Activated naive CD8-positive, alpha-beta T cell (primary cell): ENCODE measurements at regions not wholly inside any gene's neighbourhood (a gene's known extent, or its start where the extent isn't known, plus 50 kb on each side); places are given as distances from the start of the nearest gene placed in this dataset.
"Not testable (repeated sequence)": the region's sequence is repeated elsewhere in the genome, so short reads cannot be mapped to it uniquely, and the experiment has no call there.

Experiments
- H3K27ac Mint-ChIP-seq: one replicate; pipeline ENCODE4 v1.8.0; 2021; ENCODE audit warnings: mixed read lengths
- H3K27me3 Mint-ChIP-seq: one replicate; pipeline ENCODE4 v1.8.0; 2021; ENCODE audit warnings: mixed read lengths
- H3K36me3 Mint-ChIP-seq: one replicate; pipeline ENCODE4 v1.8.0; 2021; ENCODE audit warnings: mixed read lengths
- H3K4me1 Mint-ChIP-seq: one replicate; pipeline ENCODE4 v1.8.0; 2021; ENCODE audit warnings: low read depth, mixed read lengths
- H3K4me3 Mint-ChIP-seq: one replicate; pipeline ENCODE4 v1.8.0; 2021; ENCODE audit warnings: mild to moderate bottlenecking, mixed read lengths
- H3K9me3 Mint-ChIP-seq: one replicate; pipeline ENCODE4 v1.8.0; 2021; ENCODE audit warnings: low read depth, mixed read lengths

GRCh38 chr17:14429084-14429483 lies 128.2 kb downstream of the HS3ST3B1 start:
- H3K9me3 Mint-ChIP-seq: no peaks in the 10 kb centered on the region
- H3K4me3 Mint-ChIP-seq: peak overlapping the region; percentile 78
- peaks cover 7% of the 10 kb centered on the region for H3K36me3 Mint-ChIP-seq
- H3K4me1 Mint-ChIP-seq: peaks cover 59% of the 10 kb centered on the region
- no peaks in the 10 kb centered on the region for H3K27me3 Mint-ChIP-seq
- peak overlapping the region; percentile 85 for H3K27ac Mint-ChIP-seq

GRCh38 chr17:14428648-14429029 lies 127.8 kb downstream of the HS3ST3B1 start:
- H3K4me3 Mint-ChIP-seq: peak overlapping the region; percentile 78
- H3K36me3 Mint-ChIP-seq: peaks cover 7% of the 10 kb centered on the region
- H3K27ac Mint-ChIP-seq: peak overlapping the region; percentile 85
- H3K4me1 Mint-ChIP-seq: peaks cover 64% of the 10 kb centered on the region
- no peaks in the 10 kb centered on the region for H3K27me3 Mint-ChIP-seq
- H3K9me3 Mint-ChIP-seq: no peaks in the 10 kb centered on the region

- peaks cover 65% of the 10 kb centered on the region for H3K4me1 Mint-ChIP-seq
- no peaks in the 10 kb centered on the region for H3K9me3 Mint-ChIP-seq
- peak overlapping the region; percentile 78 for H3K4me3 Mint-ChIP-seq
- H3K27ac Mint-ChIP-seq: peak overlapping the region; percentile 85
- H3K36me3 Mint-ChIP-seq: peaks cover 7% of the 10 kb centered on the region
- H3K27me3 Mint-ChIP-seq: no peaks in the 10 kb centered on the region
Measured at GRCh38 chr17:14427900-14428647, 127.2 kb downstream of the HS3ST3B1 start.

- H3K27ac Mint-ChIP-seq, H3K36me3 Mint-ChIP-seq, H3K4me3 Mint-ChIP-seq, H3K27me3 Mint-ChIP-seq, H3K9me3 Mint-ChIP-seq: not testable (repeated sequence)
- peaks cover 44% of the 10 kb centered on the region for H3K4me1 Mint-ChIP-seq
Measured at GRCh38 chr17:14423156-14423555, 122.3 kb downstream of the HS3ST3B1 start.

- Mint-ChIP-seq H3K4me1 (peaks cover 4% of the 10 kb centered on the region), H3K27me3 (no peaks in the 10 kb centered on the region), H3K36me3 (peaks cover 4% of the 10 kb centered on the region), H3K27ac (no peak overlapping the region), H3K9me3 (no peaks in the 10 kb centered on the region), H3K4me3 (no peak overlapping the region)
Measured at GRCh38 chr17:14417336-14417735, 116.5 kb downstream of the HS3ST3B1 start.

GRCh38 chr17:14409292-14409691 lies 108.4 kb downstream of the HS3ST3B1 start:
- Mint-ChIP-seq H3K27me3 (no peaks in the 10 kb centered on the region), H3K4me3 (no peak overlapping the region), H3K27ac (no peak overlapping the region), H3K9me3 (peaks cover 5% of the 10 kb centered on the region), H3K36me3 (peaks cover 7% of the 10 kb centered on the region), H3K4me1 (peaks cover 19% of the 10 kb centered on the region)

GRCh38 chr17:14407541-14407940 lies 106.7 kb downstream of the HS3ST3B1 start:
- no peak overlapping the region for H3K27ac Mint-ChIP-seq
- H3K27me3 Mint-ChIP-seq: no peaks in the 10 kb centered on the region
- peaks cover 9% of the 10 kb centered on the region for H3K36me3 Mint-ChIP-seq
- no peak overlapping the region for H3K4me3 Mint-ChIP-seq
- peaks cover 32% of the 10 kb centered on the region for H3K4me1 Mint-ChIP-seq
- H3K9me3 Mint-ChIP-seq: peaks cover 5% of the 10 kb centered on the region

GRCh38 chr17:14405189-14405588 lies 104.3 kb downstream of the HS3ST3B1 start:
- Mint-ChIP-seq H3K36me3 (peaks cover 11% of the 10 kb centered on the region), H3K27ac (no peak overlapping the region), H3K4me1 (peaks cover 32% of the 10 kb centered on the region), H3K27me3 (no peaks in the 10 kb centered on the region), H3K9me3 (peaks cover 11% of the 10 kb centered on the region), H3K4me3 (peak overlapping the region; percentile 30)
